ENCODE measurements at regions not wholly inside any gene's neighbourhood (a gene's known extent, or its start where the extent isn't known, plus 50 kb on each side); places are given as distances from the start of the nearest gene placed in this dataset.
A peak's percentile ranks its signal among the peaks of the same experiment; 100 is the strongest.

DNA sequence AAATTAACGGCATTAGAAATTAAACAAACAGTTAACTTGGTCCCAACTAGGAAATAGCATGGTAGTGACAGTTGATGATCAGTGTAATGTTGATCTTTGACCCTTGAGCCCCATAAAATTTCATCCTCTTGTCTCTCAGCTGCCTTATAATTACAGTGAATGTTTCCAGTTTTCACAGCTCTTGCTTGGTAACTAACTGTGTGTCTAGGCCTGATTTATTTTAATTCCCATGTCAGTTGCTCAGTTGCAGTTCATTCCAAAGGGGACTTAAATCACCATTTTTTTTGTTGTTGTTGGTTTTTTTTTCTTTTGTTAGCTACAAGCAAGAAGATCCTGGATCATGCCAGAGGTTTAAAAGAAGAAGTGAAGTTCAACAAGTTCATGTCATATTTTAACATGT is 1883.7 kb upstream of the FLRT2 start:
- Histone ChIP-seq H3K27me3 (ENCODE audit: insufficient read depth, poor library complexity, severe bottlenecking) (no peaks in the 10 kb centered on the region), H3K27ac (replicated peaks) (no peak overlapping the region), H3K4me3 (replicated peaks; ENCODE audit: insufficient read depth, low read length) (no peak overlapping the region)
- no peak for DNase-seq (ENCODE audit: low read depth in 1 of 2, low spot score in 1 of 2)
- no peak for TF ChIP-seq POLR2AphosphoS5 (IDR thresholded peaks at IDR 0.05; ENCODE audit: low read depth)
- no peak for TF ChIP-seq GABPA (IDR thresholded peaks at IDR 0.05; ENCODE audit: low read depth)
- TF ChIP-seq SPI1 (IDR thresholded peaks at IDR 0.05; ENCODE audit: borderline replicate concordance, low read depth) = no peak
- no peak for TF ChIP-seq CTCF (IDR thresholded peaks at IDR 0.05; ENCODE audit: insufficient read depth, low read length)
- TF ChIP-seq, protein P1, sequence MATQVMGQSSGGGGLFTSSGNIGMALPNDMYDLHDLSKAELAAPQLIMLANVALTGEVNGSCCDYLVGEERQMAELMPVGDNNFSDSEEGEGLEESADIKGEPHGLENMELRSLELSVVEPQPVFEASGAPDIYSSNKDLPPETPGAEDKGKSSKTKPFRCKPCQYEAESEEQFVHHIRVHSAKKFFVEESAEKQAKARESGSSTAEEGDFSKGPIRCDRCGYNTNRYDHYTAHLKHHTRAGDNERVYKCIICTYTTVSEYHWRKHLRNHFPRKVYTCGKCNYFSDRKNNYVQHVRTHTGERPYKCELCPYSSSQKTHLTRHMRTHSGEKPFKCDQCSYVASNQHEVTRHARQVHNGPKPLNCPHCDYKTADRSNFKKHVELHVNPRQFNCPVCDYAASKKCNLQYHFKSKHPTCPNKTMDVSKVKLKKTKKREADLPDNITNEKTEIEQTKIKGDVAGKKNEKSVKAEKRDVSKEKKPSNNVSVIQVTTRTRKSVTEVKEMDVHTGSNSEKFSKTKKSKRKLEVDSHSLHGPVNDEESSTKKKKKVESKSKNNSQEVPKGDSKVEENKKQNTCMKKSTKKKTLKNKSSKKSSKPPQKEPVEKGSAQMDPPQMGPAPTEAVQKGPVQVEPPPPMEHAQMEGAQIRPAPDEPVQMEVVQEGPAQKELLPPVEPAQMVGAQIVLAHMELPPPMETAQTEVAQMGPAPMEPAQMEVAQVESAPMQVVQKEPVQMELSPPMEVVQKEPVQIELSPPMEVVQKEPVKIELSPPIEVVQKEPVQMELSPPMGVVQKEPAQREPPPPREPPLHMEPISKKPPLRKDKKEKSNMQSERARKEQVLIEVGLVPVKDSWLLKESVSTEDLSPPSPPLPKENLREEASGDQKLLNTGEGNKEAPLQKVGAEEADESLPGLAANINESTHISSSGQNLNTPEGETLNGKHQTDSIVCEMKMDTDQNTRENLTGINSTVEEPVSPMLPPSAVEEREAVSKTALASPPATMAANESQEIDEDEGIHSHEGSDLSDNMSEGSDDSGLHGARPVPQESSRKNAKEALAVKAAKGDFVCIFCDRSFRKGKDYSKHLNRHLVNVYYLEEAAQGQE (IDR thresholded peaks at IDR 0.05; ENCODE audit: insufficient replicate concordance, low read depth) = no peak

DNA sequence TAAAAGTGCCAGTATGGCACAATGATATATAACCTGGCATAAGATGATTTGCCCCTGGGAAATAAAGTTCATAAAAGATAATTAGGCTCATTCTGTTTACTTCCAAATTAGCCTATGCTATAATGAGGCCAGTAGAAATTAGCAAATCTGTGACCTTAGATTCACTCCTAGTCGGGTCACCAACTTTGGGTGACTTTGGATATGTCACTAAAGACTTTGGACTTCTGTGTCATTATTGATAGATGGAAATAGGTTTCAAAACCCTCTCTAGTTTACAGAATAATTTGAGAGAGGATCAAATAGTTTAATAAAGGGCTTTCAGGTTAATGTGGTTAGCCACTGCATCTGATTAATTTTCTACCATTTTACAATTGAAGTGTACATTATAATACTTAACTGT is 1869.3 kb upstream of the FLRT2 start:
- no peak for DNase-seq (ENCODE audit: low read depth in 1 of 2, low spot score in 1 of 2)
- no peak for TF ChIP-seq SPI1 (IDR thresholded peaks at IDR 0.05; ENCODE audit: borderline replicate concordance, low read depth)
- no peak for TF ChIP-seq POLR2AphosphoS5 (IDR thresholded peaks at IDR 0.05; ENCODE audit: low read depth)
- no peak for TF ChIP-seq GABPA (IDR thresholded peaks at IDR 0.05; ENCODE audit: low read depth)
- TF ChIP-seq, protein P1 (IDR thresholded peaks at IDR 0.05; ENCODE audit: insufficient replicate concordance, low read depth) = no peak
- no peak for TF ChIP-seq CTCF (IDR thresholded peaks at IDR 0.05; ENCODE audit: insufficient read depth, low read length)
- no peak overlapping the region for H3K27ac ChIP-seq (replicated peaks)
- H3K27me3 ChIP-seq (ENCODE audit: insufficient read depth, poor library complexity, severe bottlenecking) = no peaks in the 10 kb centered on the region
- H3K4me3 ChIP-seq (replicated peaks; ENCODE audit: insufficient read depth, low read length) = no peak overlapping the region

GRCh38 chr14:83664389-83664788 is 1865.6 kb upstream of the FLRT2 start:
- Histone ChIP-seq H3K27me3 (ENCODE audit: insufficient read depth, poor library complexity, severe bottlenecking) (no peaks in the 10 kb centered on the region), H3K27ac (replicated peaks) (no peak overlapping the region), H3K4me3 (replicated peaks; ENCODE audit: insufficient read depth, low read length) (no peak overlapping the region)
- no peak for TF ChIP-seq GABPA (IDR thresholded peaks at IDR 0.05; ENCODE audit: low read depth)
- TF ChIP-seq CTCF (IDR thresholded peaks at IDR 0.05; ENCODE audit: insufficient read depth, low read length) = no peak
- no peak for TF ChIP-seq POLR2AphosphoS5 (IDR thresholded peaks at IDR 0.05; ENCODE audit: low read depth)
- TF ChIP-seq, protein P1 (IDR thresholded peaks at IDR 0.05; ENCODE audit: insufficient replicate concordance, low read depth) = no peak
- no peak for TF ChIP-seq SPI1 (IDR thresholded peaks at IDR 0.05; ENCODE audit: borderline replicate concordance, low read depth)
- DNase-seq (ENCODE audit: low read depth in 1 of 2, low spot score in 1 of 2) = peak in 1 of 2 experiments; percentile 6
